ENCODE measurements at regions not wholly inside any gene's neighbourhood (a gene's known extent, or its start where the extent isn't known, plus 50 kb on each side); places are given as distances from the start of the nearest gene placed in this dataset.

DNA sequence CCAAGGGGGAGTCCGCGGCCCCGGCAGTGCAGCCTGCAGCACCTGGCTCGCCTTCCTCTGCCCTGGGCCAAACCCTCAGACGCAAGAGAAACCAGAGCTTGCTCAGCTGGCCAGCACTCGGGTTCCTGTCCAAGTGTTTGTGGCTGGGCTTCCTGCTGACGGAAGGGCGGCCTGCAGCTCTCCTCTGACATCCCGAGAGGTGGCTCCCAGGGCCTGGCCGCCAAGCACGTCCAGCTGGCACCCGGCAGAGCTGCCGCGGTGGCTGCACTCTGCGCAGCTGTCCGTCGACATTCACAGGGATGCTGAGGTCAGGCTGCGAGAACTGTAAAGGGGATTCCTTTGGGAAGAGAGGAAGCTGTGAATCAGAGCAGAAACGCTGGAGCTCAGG lies 85.6 kb downstream of the CPN2 start:
- TF ChIP-seq, protein P1, sequence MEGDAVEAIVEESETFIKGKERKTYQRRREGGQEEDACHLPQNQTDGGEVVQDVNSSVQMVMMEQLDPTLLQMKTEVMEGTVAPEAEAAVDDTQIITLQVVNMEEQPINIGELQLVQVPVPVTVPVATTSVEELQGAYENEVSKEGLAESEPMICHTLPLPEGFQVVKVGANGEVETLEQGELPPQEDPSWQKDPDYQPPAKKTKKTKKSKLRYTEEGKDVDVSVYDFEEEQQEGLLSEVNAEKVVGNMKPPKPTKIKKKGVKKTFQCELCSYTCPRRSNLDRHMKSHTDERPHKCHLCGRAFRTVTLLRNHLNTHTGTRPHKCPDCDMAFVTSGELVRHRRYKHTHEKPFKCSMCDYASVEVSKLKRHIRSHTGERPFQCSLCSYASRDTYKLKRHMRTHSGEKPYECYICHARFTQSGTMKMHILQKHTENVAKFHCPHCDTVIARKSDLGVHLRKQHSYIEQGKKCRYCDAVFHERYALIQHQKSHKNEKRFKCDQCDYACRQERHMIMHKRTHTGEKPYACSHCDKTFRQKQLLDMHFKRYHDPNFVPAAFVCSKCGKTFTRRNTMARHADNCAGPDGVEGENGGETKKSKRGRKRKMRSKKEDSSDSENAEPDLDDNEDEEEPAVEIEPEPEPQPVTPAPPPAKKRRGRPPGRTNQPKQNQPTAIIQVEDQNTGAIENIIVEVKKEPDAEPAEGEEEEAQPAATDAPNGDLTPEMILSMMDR (conservative IDR thresholded peaks at IDR 0.05; ENCODE audit: low read length): no peak
- no peak for TF ChIP-seq EZH2phosphoT487 (IDR thresholded peaks at IDR 0.05; ENCODE audit: borderline replicate concordance)

Data from Loucy (cell line).